ENCODE measurements at regions not wholly inside any gene's neighbourhood (a gene's known extent, or its start where the extent isn't known, plus 50 kb on each side); places are given as distances from the start of the nearest gene placed in this dataset.

DNA sequence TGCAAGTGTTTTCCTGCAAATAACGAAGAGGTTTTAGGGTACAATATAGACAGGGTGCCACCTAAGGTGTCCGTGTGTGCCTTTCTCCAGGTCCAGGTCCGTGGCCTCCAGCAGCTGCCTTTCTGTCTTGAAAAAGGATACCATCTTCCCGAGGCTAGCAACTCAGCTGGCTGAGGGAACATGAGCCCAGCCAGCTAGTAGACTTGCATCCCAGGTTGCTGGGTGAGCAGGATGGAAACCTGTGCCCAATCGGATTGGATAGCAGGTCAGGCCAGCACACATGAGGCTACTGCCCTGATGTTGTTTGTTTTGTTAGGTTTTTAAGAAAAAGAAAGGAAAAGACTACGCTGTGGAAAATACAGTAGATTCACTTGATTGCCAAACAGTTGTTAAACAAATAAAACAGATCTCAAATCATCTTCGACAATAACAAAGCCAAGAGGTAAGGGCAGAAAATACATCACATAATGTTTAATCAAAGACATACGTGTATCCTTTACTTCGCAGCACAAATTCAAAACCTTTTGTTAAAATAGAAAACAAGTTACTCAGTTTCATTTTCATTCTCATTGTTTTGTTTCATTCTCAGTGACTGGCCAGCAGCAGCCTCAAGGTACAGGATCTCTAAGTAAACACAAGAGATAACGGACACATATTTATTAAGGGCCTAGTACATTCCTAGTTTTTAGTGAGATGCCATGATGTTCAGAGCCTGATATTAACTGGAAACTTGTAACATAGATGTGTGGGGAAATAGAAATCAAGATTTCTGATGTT, 661.2 kb upstream of the NR2F2 start:
- H3K4me3 ChIP-seq (ENCODE audit: low read depth, low read length), result no peak overlapping the region
- TF ChIP-seq CTCF (IDR thresholded peaks at IDR 0.05; ENCODE audit: borderline replicate concordance, insufficient read depth, low read depth, low read length), result no peak

DNA sequence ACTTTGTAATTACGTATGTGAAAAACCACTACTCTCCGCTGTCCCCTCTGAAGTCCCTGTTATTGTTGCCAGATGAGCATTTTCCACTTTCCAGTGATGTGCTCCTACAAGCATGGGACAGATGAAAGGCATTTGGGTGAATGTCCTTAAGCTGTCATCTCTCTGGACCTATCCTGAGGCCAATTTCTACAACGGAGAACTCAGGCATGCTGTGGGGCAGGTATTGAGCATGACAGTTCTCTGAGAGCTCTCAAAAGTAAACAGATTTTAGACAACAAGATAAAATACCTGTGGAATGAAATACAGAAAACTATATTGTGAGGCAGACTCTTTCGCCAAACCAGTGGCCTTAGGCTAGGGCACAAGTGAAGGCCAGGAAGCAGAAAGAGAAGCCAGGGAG, 656.5 kb upstream of the NR2F2 start:
- no peak overlapping the region for H3K4me3 ChIP-seq (ENCODE audit: low read depth, low read length)
- no peak for TF ChIP-seq CTCF (IDR thresholded peaks at IDR 0.05; ENCODE audit: borderline replicate concordance, insufficient read depth, low read depth, low read length)

DNA sequence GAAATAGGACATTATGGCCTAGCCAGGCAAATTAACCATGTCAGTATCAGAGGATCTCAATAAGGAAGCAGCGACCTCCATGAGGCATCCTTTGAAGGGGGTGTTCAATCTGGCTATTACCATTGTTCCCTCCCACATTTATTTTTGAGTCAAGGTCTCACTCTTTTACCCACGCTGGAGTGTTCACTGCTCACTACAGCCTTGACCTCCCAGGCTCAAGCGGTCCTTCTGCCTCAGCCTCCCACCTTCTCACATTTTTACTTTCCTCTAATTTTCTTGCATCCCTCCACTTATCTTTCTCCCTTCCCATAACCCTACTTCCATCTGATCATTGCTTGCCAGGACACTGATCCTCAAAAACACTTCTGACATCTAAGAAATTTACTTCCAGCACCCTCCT, 654.0 kb upstream of the NR2F2 start:
- no peak overlapping the region for H3K4me3 ChIP-seq (ENCODE audit: low read depth, low read length)
- no peak for TF ChIP-seq CTCF (IDR thresholded peaks at IDR 0.05; ENCODE audit: borderline replicate concordance, insufficient read depth, low read depth, low read length)

DNA sequence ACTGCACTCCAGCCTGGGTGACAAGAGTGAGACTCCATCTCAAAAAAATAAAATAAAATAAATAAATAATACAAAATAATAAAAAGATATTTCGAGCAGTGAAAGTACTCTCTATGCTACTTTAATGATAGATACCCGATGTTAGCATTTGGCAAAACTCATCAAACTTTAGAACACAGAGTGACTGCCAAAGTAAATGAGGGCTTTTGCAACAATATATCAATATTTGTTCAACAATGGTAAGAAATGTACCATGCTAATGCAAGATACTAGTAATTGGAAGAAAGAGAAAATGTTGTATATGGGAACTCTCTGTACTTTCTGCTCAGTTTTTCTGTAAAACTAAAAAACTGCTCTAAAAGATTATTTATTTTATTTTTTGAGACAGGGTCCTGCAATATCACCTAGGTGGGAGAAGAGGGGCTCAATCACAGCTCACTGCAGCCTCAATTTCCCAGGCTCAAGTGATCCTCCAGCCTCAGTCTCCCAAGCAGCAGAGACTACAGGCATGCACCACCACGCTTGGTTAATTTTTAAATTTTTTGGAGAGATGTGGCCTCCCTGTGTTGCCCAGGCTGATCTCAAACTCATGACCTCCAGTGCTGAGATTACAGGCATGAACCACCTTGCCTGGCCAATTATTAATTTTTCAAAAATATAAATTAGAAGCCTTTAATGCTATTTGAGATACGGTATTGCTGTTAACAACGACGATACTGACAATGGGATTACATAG, 650.5 kb upstream of the NR2F2 start:
- no peak overlapping the region for H3K4me3 ChIP-seq (ENCODE audit: low read depth, low read length)
- no peak for TF ChIP-seq CTCF (IDR thresholded peaks at IDR 0.05; ENCODE audit: borderline replicate concordance, insufficient read depth, low read depth, low read length)

- no peak for TF ChIP-seq CTCF (IDR thresholded peaks at IDR 0.05; ENCODE audit: borderline replicate concordance, insufficient read depth, low read depth, low read length)
- H3K4me3 ChIP-seq (ENCODE audit: low read depth, low read length), result no peak overlapping the region
Observed at GRCh38 chr15:95680728-95681127, 649.8 kb upstream of the NR2F2 start.

DNA sequence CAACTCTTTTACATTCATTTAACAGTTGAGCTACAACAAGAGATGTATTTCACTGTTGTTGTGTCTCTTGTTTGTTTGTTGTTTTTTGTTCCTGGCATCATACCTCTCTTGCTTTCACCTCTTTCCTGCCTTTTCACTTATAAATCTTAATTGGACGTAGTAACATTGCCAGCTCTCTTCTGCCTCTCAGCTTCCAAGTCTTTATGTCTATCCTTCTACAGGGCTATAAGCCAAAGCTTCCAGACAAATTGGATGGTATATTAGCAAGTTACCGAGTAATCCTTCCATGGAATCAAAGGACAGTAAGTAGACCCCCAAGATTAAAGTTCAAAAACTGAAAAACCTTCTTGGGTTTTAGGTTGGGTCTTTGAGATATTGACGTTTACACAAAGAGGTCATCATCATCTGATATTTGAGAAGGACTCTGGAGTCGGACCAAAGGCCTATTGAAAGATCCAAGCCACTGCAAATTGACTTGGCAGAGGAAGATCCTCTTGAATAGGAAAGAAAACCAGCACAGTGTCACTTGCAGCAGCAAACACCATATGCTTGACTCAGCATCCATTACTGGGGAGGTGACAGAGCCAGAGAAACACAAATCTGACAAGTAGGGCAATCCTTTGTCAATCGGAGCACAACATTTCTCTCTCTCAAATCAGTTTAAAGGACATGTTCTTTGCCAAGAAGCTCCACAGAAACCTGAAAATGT, 648.5 kb upstream of the NR2F2 start:
- no peak overlapping the region for H3K4me3 ChIP-seq (ENCODE audit: low read depth, low read length)
- TF ChIP-seq CTCF (IDR thresholded peaks at IDR 0.05; ENCODE audit: borderline replicate concordance, insufficient read depth, low read depth, low read length), result no peak
